ENCODE measurements at regions not wholly inside any gene's neighbourhood (a gene's known extent, or its start where the extent isn't known, plus 50 kb on each side); places are given as distances from the start of the nearest gene placed in this dataset.
"Not testable (repeated sequence)": the region's sequence is repeated elsewhere in the genome, so short reads cannot be mapped to it uniquely, and the experiment has no call there.

DNA sequence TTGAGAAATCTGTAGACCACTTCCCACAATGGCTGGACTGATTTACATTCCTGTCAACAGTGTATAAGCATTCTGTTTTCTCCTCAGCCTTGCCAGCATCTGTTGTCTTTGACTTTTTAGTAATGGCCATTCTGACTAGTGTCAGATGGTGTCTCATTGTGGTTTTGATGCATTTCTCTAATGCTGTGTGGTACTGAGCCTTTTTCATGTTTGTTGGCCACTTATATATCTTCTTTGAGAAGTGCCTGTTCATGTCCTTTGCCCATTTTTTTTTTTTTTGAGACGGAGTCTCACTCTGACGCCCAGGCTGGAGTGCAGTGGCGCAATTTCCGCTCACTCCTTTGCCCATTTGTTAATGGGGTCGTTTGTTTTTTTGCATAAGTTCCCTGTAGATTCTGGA is 237.5 kb downstream of the RTP5 start:
- DNase-seq (ENCODE audit: low read depth in 2 of 2) = not testable (repeated sequence)

GRCh38 chr2:242108797-242109500 is 239.4 kb downstream of the RTP5 start:
- not testable (repeated sequence) for DNase-seq (ENCODE audit: low read depth in 2 of 2)

DNA sequence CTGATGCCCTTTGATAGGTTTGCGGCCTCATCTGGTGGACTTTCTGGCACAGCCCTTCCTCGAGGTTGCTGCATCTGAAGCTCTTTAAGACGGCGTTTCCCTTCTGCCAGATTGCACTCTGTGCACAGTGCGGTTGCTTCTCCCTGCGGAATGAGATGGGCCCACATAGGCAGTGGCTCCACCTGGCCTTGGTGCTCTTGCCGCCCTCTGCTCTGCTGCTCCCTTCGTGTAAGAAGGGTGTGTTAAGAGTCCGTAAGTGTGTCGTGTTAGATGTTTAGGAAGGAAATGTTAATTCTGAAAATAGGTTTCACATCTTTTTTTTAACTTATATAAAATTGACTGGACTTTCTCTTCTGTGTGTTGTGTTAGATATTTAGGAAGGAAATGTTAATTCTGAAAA is 240.3 kb downstream of the RTP5 start:
- not testable (repeated sequence) for DNase-seq (ENCODE audit: low read depth in 2 of 2)

DNA sequence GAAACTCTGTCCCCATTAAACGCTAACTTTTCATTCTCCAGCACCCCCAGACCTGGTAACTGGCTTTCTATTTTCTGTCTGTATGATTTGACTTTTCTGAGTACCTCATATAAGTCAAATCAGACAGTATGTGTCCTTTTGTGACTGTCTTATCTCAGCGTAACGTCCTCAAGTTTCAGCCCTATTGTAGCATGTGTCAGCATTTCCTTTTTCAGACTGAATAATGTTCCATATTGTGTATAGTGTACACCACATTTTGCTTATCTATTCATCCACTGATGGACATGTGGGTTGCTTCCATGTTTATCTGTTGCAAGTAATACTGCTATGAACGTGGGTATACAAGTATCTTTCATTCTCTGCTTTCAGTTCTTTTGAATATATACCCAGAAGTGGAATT is 242.4 kb downstream of the RTP5 start:
- DNase-seq (ENCODE audit: low read depth in 2 of 2) = not testable (repeated sequence)

DNA sequence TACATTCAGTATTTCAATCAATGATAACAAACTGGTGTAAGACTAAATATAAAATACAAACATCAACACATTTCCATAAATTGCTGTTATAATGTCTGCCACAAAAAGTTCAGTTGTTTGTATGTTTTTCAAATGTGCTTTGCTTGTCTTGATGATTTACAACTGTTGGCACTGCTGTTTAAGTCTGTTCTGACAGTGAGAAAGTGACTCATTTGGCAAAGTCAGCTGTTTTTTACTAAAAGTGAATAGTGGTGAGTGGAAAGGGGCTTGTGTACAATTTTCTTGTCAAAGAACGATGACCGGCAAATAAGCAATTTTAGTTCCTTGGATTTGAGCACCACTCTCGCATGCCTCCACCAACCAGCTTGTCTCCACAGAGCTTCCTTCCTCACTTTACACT is 244.0 kb downstream of the RTP5 start:
- not testable (repeated sequence) for DNase-seq (ENCODE audit: low read depth in 2 of 2)

DNA sequence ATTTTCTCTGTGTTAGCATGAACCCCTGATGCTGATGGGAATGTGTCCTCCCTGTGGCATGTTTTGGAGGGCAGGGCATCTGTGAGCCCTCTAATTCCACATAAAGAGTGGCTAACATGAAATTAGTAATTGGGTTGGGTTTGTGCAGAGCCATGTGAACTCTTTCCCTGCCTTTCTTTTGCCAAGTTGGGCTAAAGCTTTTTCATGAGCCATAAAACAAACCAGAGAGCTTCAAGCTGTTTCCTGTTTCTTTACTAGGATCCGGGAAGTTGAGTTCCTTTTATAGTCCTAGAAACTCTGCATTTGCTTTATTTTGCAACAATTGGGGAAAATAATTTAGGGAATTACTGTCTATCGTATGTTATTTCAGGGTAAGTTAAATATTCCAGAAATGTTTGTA is 247.1 kb downstream of the RTP5 start:
- DNase-seq (ENCODE audit: low read depth in 2 of 2) = not testable (repeated sequence)

DNA sequence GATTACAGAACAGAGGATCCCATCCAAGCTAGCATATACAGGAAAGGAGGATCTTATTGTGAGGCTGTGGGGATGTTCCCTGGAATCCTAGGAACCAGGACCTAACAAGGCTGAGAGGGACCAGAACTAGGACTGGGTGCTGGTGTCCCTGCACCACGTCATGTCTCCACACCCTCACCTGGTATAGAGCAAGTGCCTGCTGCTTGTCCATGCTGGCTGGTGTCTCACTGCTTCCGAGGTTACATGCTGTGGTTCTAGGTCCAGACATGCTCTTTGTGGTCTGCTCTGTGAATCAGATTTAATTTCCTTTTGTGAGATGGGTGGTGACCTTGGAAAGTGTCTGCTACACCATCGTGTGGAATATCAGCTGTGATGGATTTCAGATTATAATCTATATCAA is 247.8 kb downstream of the RTP5 start:
- not testable (repeated sequence) for DNase-seq (ENCODE audit: low read depth in 2 of 2)

GRCh38 chr2:242119682-242120081 is 250.2 kb downstream of the RTP5 start:
- DNase-seq (ENCODE audit: low read depth in 2 of 2) = not testable (repeated sequence)

DNA sequence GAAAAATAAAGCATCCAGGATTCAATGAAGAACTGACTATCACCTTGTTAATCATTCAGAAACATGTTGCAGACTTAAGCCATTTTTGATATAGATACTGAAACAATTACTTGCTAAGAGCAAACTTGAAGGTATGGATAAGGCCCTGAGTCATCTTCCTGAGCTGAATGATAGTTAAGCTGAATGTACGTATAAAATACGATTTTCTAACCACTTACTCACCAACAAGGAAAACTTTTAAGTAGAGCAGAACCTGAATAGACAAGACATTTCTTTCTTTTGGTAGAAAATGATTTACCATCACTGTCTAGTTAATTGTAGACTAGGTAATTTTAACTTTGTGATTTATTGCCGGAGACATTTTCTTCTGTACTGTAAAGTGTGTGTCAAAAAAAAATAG is 261.2 kb downstream of the RTP5 start:
- DNase-seq (ENCODE audit: low read depth in 2 of 2) = not testable (repeated sequence)

DNA sequence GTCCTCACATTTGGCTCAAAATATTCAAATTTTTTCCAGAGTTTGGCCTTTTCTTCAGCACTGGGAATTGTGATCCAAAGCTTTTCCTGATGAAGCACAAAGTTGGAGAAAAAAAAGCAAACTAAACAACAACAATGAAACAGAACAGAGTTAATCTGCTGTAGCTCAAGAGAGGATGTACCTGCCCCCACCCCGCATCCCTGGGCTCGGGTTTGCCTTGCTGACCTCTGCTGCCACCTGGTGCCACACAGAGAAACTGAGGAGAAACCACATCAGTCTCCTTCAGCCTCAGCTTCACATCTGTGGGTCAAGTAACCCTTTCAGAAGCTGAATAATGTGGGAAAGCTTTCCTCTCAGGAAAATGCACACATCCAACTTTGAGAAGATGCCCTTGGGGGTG is 290.4 kb downstream of the RTP5 start:
- DNase-seq (ENCODE audit: low read depth in 2 of 2) = not testable (repeated sequence)

DNA sequence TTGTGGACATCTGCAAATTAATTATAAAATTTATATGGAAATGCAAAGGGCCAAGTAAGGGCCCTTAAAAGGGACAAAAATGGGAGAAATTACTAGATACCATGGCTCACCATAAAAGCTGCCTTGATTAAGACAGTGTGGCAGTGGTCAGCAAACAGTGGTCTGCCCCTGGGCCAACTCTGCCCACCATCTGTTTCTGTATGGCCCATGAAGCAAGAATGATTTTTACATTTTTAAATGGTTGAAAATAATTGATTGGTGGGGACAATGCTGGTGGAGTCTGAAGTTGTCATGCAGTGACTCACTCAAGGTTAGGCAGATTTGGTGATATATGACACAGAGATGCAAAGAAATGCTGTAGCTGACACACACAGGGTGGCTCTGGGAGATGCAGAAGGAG is 295.6 kb downstream of the RTP5 start:
- DNase-seq (ENCODE audit: low read depth in 2 of 2) = not testable (repeated sequence)

DNA sequence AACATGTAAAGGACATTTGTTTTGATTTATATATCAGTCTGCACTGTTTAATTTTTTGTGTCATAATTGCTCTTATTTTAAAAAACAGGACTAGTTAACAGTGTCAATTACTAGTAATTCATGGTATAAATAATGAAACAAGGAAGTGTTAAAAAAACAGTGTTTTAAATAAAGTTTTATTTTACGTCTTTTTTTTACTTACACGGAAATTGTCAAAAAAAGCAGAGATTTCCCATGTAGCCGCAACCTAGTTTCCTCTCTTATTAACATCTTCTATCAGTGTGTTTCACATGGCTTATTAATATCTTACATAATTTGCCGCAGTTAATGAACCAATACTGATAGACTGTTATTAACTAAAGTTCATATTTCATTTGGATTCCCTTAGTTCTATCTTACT is 301.8 kb downstream of the RTP5 start:
- not testable (repeated sequence) for DNase-seq (ENCODE audit: low read depth in 2 of 2)
